Stomach (tissue), 8 donors: ENCODE measurements at regions not wholly inside any gene's neighbourhood (a gene's known extent, or its start where the extent isn't known, plus 50 kb on each side); places are given as distances from the start of the nearest gene placed in this dataset.

Experiments used
- DNase-seq, 2 donors: peaks; one replicate each; pipeline versions ENCODE4 v3.0.0 to v3.0.0-alpha.2; 2013 to 2019
- H3K27ac ChIP-seq, 5 donors: fragments of 200-600 bp in 4 of 5; sonication (generic) in 4 of 5; one replicate each; pipeline ENCODE4 v1.5.1; 2013 to 2019; ENCODE audit warnings: mild to moderate bottlenecking in 1 of 5, moderate library complexity in 1 of 5
- H3K27me3 ChIP-seq, 3 donors: fragments of 200-600 bp; sonication (generic); one replicate each; pipeline ENCODE4 v1.5.1; 2017 to 2019; ENCODE audit warnings: mixed run types in 1 of 3
- H3K36me3 ChIP-seq, 4 donors: fragments of 200-600 bp; sonication (generic); 1 replicate in 3 of 4; 2 replicates in 1 of 4; pipeline ENCODE4 v1.5.1; 2016 to 2019
- H3K4me1 ChIP-seq, 4 donors: fragments of 200-600 bp; sonication (generic); one replicate each; pipeline ENCODE4 v1.5.1; 2016 to 2019
- H3K4me3 ChIP-seq, 4 donors: fragments of 200-600 bp; sonication (generic) in 3 of 4; one replicate each; pipeline ENCODE4 v1.5.1; 2016 to 2019; ENCODE audit warnings: mild to moderate bottlenecking in 1 of 4
- H3K9me3 ChIP-seq, 4 donors: fragments of 200-600 bp; sonication (generic); one replicate each; pipeline ENCODE4 v1.5.1; 2016 to 2019
- CTCF ChIP-seq, 7 experiments: fragments of 450-650 bp in 4 of 7; fragments of 200-600 bp in 3 of 7; sonication (generic) in 3 of 7; IDR thresholded peaks; one replicate each; pipeline ENCODE4 v1.5.1; 2016 to 2019; ENCODE audit warnings: antibody characterized with exemption in 7 of 7, control low read depth in 2 of 7, mild to moderate bottlenecking in 1 of 7
- EP300 ChIP-seq: sonication (generic); formaldehyde crosslinking; IDR thresholded peaks from one replicate; pipeline ENCODE4 v1.6.1; 2017; ENCODE audit warnings: antibody characterized with exemption
- POLR2A ChIP-seq, 4 donors: fragments of 450-650 bp; IDR thresholded peaks; one replicate each; pipeline ENCODE4 v1.6.1; 2016; ENCODE audit warnings: antibody characterized with exemption in 4 of 4, control low read depth in 2 of 4, mild to moderate bottlenecking in 1 of 4, moderate library complexity in 1 of 4
- POLR2AphosphoS5 ChIP-seq, 3 donors: sonication (generic); formaldehyde crosslinking; IDR thresholded peaks; one replicate each; pipeline ENCODE4 v1.6.1; 2016; ENCODE audit warnings: antibody characterized with exemption in 3 of 3
- WGBS, 5 donors: extraction: QIAGEN DNeasy Blood & Tissue Kit in 3 of 5; methylation state at CpG; one replicate each; pipeline versions ENCODE4 v1.1.5 to v1.1.7; 2013 to 2018; 5-methylcytosine and 5-hydroxymethylcytosine counted together
- intact Hi-C: fragments of 100-400 bp; cut with DNase I; formaldehyde crosslinking; loops from one replicate; pipeline ENCODE4 v1.15.1; 2023; ENCODE audit warnings: low total_unique reads
- donor health status: healthy with polysubstance abuse.
- donor health status: Bipolar disorder and iron deficiency.
- donor health status: healthy.

- no peak for DNase-seq
- H3K4me3 ChIP-seq, result no peak overlapping the region
- H3K27me3 ChIP-seq, result no peaks in the 10 kb centered on the region
- H3K36me3 ChIP-seq, result no peaks in the 10 kb centered on the region
- H3K27ac ChIP-seq, result no peak overlapping the region
- no peaks in the 10 kb centered on the region for H3K4me1 ChIP-seq
- 85 to 94% (median 89%) methylated on average over 13 to 18 of the region's 18 CpGs for WGBS, 5 donors
- TF ChIP-seq CTCF (IDR thresholded peaks at IDR 0.05), result no peak
- TF ChIP-seq EP300, result no peak
- intact Hi-C loops, result no loop called here
- peaks cover 0 to 6% (median 3%) of the 10 kb centered on the region in 4 donors for H3K9me3 ChIP-seq
Observed at GRCh38 chr4:44016570-44017421, 431.8 kb downstream of the KCTD8 start.

GRCh38 chr4:44017422-44017739, 431.2 kb downstream of the KCTD8 start:
- Histone ChIP-seq H3K4me3 (no peak overlapping the region), H3K27ac (no peak overlapping the region), H3K9me3 (peaks cover 0 to 6% (median 3%) of the 10 kb centered on the region in 4 donors), H3K27me3 (no peaks in the 10 kb centered on the region), H3K4me1 (no peaks in the 10 kb centered on the region), H3K36me3 (no peaks in the 10 kb centered on the region)
- intact Hi-C loops, result no loop called here
- no peak for DNase-seq
- WGBS, 5 donors, result 90 to 97% (median 93%) methylated on average over 3 of the region's 3 CpGs
- TF ChIP-seq CTCF (IDR thresholded peaks at IDR 0.05), result no peak
- TF ChIP-seq POLR2A (IDR thresholded peaks at IDR 0.05), result no peak
- no peak for TF ChIP-seq EP300
- no peak for TF ChIP-seq POLR2AphosphoS5 (IDR thresholded peaks at IDR 0.05)

GRCh38 chr4:44019721-44020120, 428.9 kb downstream of the KCTD8 start:
- H3K27ac ChIP-seq, result no peak overlapping the region
- H3K36me3 ChIP-seq, result no peaks in the 10 kb centered on the region
- intact Hi-C loops, result no loop called here
- H3K9me3 ChIP-seq, result peaks cover 0 to 6% (median 3%) of the 10 kb centered on the region in 4 donors
- TF ChIP-seq EP300 (no peak), POLR2A (IDR thresholded peaks at IDR 0.05) (no peak), POLR2AphosphoS5 (IDR thresholded peaks at IDR 0.05) (no peak), CTCF (IDR thresholded peaks at IDR 0.05) (no peak)
- no peaks in the 10 kb centered on the region for H3K4me1 ChIP-seq
- no peak for DNase-seq
- H3K4me3 ChIP-seq, result no peak overlapping the region
- no peaks in the 10 kb centered on the region for H3K27me3 ChIP-seq
- WGBS, 5 donors, result 14 to 44% (median 17%) methylated on average over 1 of the region's 1 CpG

DNA sequence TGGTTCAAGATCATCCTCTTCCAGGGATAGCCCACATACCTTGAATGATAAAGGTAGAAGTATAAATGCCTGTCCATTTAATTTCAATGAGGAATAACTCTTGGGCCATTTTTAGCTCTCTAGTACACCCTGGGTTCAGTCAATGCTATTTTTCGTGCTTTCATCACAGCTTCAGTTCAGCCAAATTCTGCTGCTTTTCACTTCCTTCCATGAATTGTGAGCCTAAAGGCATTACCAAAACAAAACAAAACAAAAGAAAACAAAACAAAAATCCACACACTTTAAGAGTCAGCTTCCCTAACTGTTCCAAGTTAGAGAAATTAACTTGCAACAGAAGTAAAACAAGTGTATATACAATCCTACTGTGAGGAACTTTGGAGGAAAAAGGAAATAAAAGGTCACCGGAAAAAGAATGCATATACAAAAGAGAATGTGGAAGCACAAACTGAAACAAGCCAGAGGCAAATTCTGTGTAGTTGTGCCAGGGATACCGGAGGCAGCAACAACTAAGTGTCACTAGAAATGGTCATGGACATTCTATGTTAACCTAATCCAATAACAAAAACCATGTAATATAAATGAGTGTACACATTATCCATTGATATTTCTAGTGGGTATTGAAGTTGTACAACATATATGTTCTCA, 423.1 kb downstream of the KCTD8 start:
- no peak overlapping the region for H3K27ac ChIP-seq

More for the DNA sequence above, 423.1 kb downstream of the KCTD8 start:
- H3K9me3 ChIP-seq, result peaks cover 0 to 3% (median under 1%) of the 10 kb centered on the region in 4 donors
- no peaks in the 10 kb centered on the region for H3K4me1 ChIP-seq
- intact Hi-C loops, result no loop called here
- no peaks in the 10 kb centered on the region for H3K27me3 ChIP-seq
- DNase-seq, result no peak
- H3K4me3 ChIP-seq, result no peak overlapping the region
- TF ChIP-seq POLR2A (IDR thresholded peaks at IDR 0.05) (no peak), CTCF (IDR thresholded peaks at IDR 0.05) (no peak), EP300 (no peak), POLR2AphosphoS5 (IDR thresholded peaks at IDR 0.05) (no peak)
- no peaks in the 10 kb centered on the region for H3K36me3 ChIP-seq
- WGBS, 5 donors, result 48 to 74% (median 65%) methylated on average over 3 of the region's 3 CpGs
